HCT116 (cell line): ENCODE measurements at regions not wholly inside any gene's neighbourhood (a gene's known extent, or its start where the extent isn't known, plus 50 kb on each side); places are given as distances from the start of the nearest gene placed in this dataset.

Experiments used
- ATAC-seq: fragments of 200-7000 bp; cut with Tn5 transposase; 2 replicates; pipeline ENCODE4 v1.9.1; 2020; ENCODE audit warnings: mild to moderate bottlenecking, moderate library complexity
- BruUV-seq: library from RNA; stranded (reverse); fragments of 400-500 nt; replicated peaks from 2 replicates; lab custom pipeline; 2021; lab: Mats Ljungman, UMichigan
- CTCF ChIA-PET: fragments of 300-600 bp; sonication (Branson Sonifier 250); formaldehyde crosslinking; loops from one replicate; lab custom pipeline; 2021; ENCODE audit warnings: antibody characterized with exemption; lab: Charles Lee
- POLR2A ChIA-PET: fragments of 300-600, 350-600 bp; sonication (Branson Sonifier 250); formaldehyde crosslinking; loops from one replicate; lab custom pipeline; 2021; ENCODE audit warnings: antibody characterized with exemption; lab: Charles Lee
- RAD21 ChIA-PET, 2 experiments: fragments of 300-600 bp; sonication (Branson Sonifier 250); formaldehyde crosslinking; loops; one replicate each; lab custom pipeline; 2023; ENCODE audit warnings: low total read pairs in 2 of 2; ENCODE audit not compliant: uncharacterized antibody in 2 of 2, unreplicated experiment in 2 of 2, low non-redundant PET in 1 of 2; lab: Charles Lee
- DNase-seq: peaks from one replicate; pipeline ENCODE4 v3.0.0-alpha.2; 2010; ENCODE audit warnings: low read depth, low spot score
- H2AFZ ChIP-seq: fragments of 200-600 bp; shearing (Covaris generic), sonication (generic); 2 replicates; pipeline ENCODE4 v1.6.1; 2017; ENCODE audit warnings: low read depth, mixed run types, mixed read lengths, antibody characterized with exemption, low read length; ENCODE audit not compliant: poor library complexity, severe bottlenecking
- H3K27ac ChIP-seq: 2 replicates; pipeline ENCODE4 v1.5.1; 2012; ENCODE audit warnings: low read depth, low read length
- H3K27me3 ChIP-seq: fragments of 200-600 bp; sonication (generic); 2 replicates; pipeline ENCODE4 v1.6.1; 2016; ENCODE audit warnings: mixed run types, low read length, mixed read lengths; ENCODE audit not compliant: insufficient read depth
- H3K36me3 ChIP-seq, 2 experiments: fragments of 200-500 bp in 1 of 2; fragments of 200-600 bp in 1 of 2; sonication (Bioruptor generic) in 1 of 2; sonication (generic) in 1 of 2; 2 replicates each; pipeline versions ENCODE4 v1.5.1 to v1.6.1; 2014 to 2016; ENCODE audit warnings: low read length in 2 of 2, inconsistent platforms in 1 of 2, mixed read lengths in 1 of 2, mixed run types in 1 of 2; ENCODE audit not compliant: insufficient read depth in 2 of 2, control insufficient read depth in 1 of 2
- H3K4me1 ChIP-seq, 2 experiments: fragments of 200-600 bp in 1 of 2; sonication (generic) in 1 of 2; 2 replicates each; pipeline versions ENCODE4 v1.5.1 to v1.6.1; 2012 to 2017; ENCODE audit warnings: low read length in 2 of 2, inconsistent platforms in 1 of 2, mild to moderate bottlenecking in 1 of 2, mixed read lengths in 1 of 2, mixed run types in 1 of 2, moderate library complexity in 1 of 2; ENCODE audit not compliant: insufficient read depth in 2 of 2, control insufficient read depth in 1 of 2
- H3K4me2 ChIP-seq: fragments of 200-600 bp; sonication (generic); 2 replicates; pipeline ENCODE4 v1.6.1; 2017; ENCODE audit warnings: mixed run types, low read length, mixed read lengths
- H3K4me3 ChIP-seq, 2 experiments: fragments of 200-600 bp in 1 of 2; sonication (generic) in 1 of 2; replicated peaks in 1 of 2; 2 replicates each; pipeline ENCODE4 v1.5.1; 2011 to 2016; ENCODE audit warnings: low read length in 2 of 2, control low read depth in 1 of 2, low read depth in 1 of 2, mild to moderate bottlenecking in 1 of 2, mixed read lengths in 1 of 2, mixed run types in 1 of 2
- H3K79me2 ChIP-seq: fragments of 200-600 bp; sonication (generic); 2 replicates; pipeline ENCODE4 v1.6.1; 2017; ENCODE audit warnings: mild to moderate bottlenecking, mixed run types, low read length, moderate library complexity, mixed read lengths; ENCODE audit not compliant: insufficient read depth
- H3K9ac ChIP-seq: fragments of 200-600 bp; sonication (generic); 2 replicates; pipeline ENCODE4 v1.6.1; 2016; ENCODE audit warnings: low read length, mixed read lengths
- H3K9me2 ChIP-seq: fragments of 200-600 bp; sonication (generic), shearing (Covaris generic); 2 replicates; pipeline ENCODE4 v1.6.1; 2017; ENCODE audit warnings: mixed run types, mild to moderate bottlenecking, moderate library complexity; ENCODE audit not compliant: insufficient read depth
- H3K9me3 ChIP-seq, 2 experiments: fragments of 200-500 bp in 1 of 2; fragments of 200-600 bp in 1 of 2; sonication (Bioruptor generic) in 1 of 2; sonication (generic) in 1 of 2; 2 replicates each; pipeline ENCODE4 v1.6.1; 2014 to 2017; ENCODE audit warnings: low read length in 2 of 2, mixed read lengths in 2 of 2, inconsistent platforms in 1 of 2, low read depth in 1 of 2, mild to moderate bottlenecking in 1 of 2, mixed run types in 1 of 2, moderate library complexity in 1 of 2; ENCODE audit not compliant: control insufficient read depth in 1 of 2, insufficient read depth in 1 of 2
- H4K20me1 ChIP-seq: fragments of 200-600 bp; sonication (generic), shearing (Covaris generic); 2 replicates; pipeline ENCODE4 v1.6.1; 2017; ENCODE audit warnings: mixed run types, mild to moderate bottlenecking, moderate library complexity; ENCODE audit not compliant: insufficient read depth
- CBX3 ChIP-seq: IDR thresholded peaks from 2 replicates; pipeline ENCODE4 v1.6.1; 2012; ENCODE audit warnings: low read depth
- ELF1 ChIP-seq: IDR thresholded peaks from 2 replicates; pipeline ENCODE4 v1.6.1; 2012; ENCODE audit warnings: low read depth, borderline replicate concordance
- EZH2phosphoT487 ChIP-seq: fragments of 200-600 bp; IDR thresholded peaks from 2 replicates; pipeline ENCODE4 v1.6.1; 2018; ENCODE audit warnings: antibody characterized with exemption, borderline replicate concordance
- FOSL1 ChIP-seq: IDR thresholded peaks from 2 replicates; pipeline ENCODE4 v1.6.1; 2012; ENCODE audit warnings: low read depth
- JUND ChIP-seq: IDR thresholded peaks from 2 replicates; pipeline ENCODE4 v1.6.1; 2012
- POLR2A ChIP-seq: IDR thresholded peaks from 2 replicates; pipeline ENCODE4 v1.7.0; 2011; ENCODE audit warnings: borderline replicate concordance; ENCODE audit not compliant: insufficient read depth, insufficient read length; ENCODE audit errors: extremely low read depth
- POLR2AphosphoS5 ChIP-seq: IDR thresholded peaks from 2 replicates; pipeline ENCODE4 v1.6.1; 2011; ENCODE audit warnings: mild to moderate bottlenecking, low read depth, low read length, moderate library complexity
- RAD21 ChIP-seq: IDR thresholded peaks from 2 replicates; pipeline ENCODE4 v1.6.1; 2012; ENCODE audit warnings: low read depth, mild to moderate bottlenecking
- SIN3A ChIP-seq: IDR thresholded peaks from 2 replicates; pipeline ENCODE4 v1.6.1; 2012; ENCODE audit warnings: low read depth
- SP1 ChIP-seq: IDR thresholded peaks from 2 replicates; pipeline ENCODE4 v1.6.1; 2012; ENCODE audit warnings: low read depth
- SRF ChIP-seq: IDR thresholded peaks from 2 replicates; pipeline ENCODE4 v1.6.1; 2012; ENCODE audit warnings: low read depth
- YY1 ChIP-seq: IDR thresholded peaks from 2 replicates; pipeline ENCODE4 v1.6.1; 2011; ENCODE audit warnings: low read length, low read depth, moderate library complexity, mild to moderate bottlenecking; ENCODE audit not compliant: insufficient replicate concordance; ENCODE audit errors: extremely low read depth
- ZBTB33 ChIP-seq: IDR thresholded peaks from 2 replicates; pipeline ENCODE4 v1.6.1; 2011; ENCODE audit warnings: mild to moderate bottlenecking, low read length, moderate library complexity; ENCODE audit not compliant: insufficient replicate concordance; ENCODE audit errors: extremely low read depth
- ZFX ChIP-seq: fragments of 450-650 bp; IDR thresholded peaks from 2 replicates; pipeline ENCODE4 v1.6.1; 2017
- ZNF274 ChIP-seq: fragments of 200-500 bp; sonication (Bioruptor generic); IDR thresholded peaks from 2 replicates; pipeline ENCODE4 v1.6.1; 2014; ENCODE audit warnings: mild to moderate bottlenecking, low read depth, low read length, inconsistent platforms
- intact Hi-C: fragments of 100-400 bp; cut with micrococcal nuclease; formaldehyde crosslinking; loops from 2 replicates; pipeline ENCODE4 v1.10.0; 2022
- TF ChIP-seq, protein P1 (sequence below), 3 experiments: fragments of 200-600 bp in 1 of 3; sonication (generic) in 1 of 3; IDR thresholded peaks in 2 of 3; conservative IDR thresholded peaks in 1 of 3; 2 replicates each; pipeline ENCODE4 v1.5.1; 2012 to 2017; ENCODE audit warnings: low read depth in 2 of 3, low read length in 2 of 3, antibody characterized with exemption in 1 of 3, borderline replicate concordance in 1 of 3, control low read depth in 1 of 3, mild to moderate bottlenecking in 1 of 3, mixed read lengths in 1 of 3, mixed run types in 1 of 3, moderate library complexity in 1 of 3; ENCODE audit not compliant: insufficient read depth in 1 of 3
- TF ChIP-seq, protein P2 (sequence below): IDR thresholded peaks from 2 replicates; pipeline ENCODE4 v1.6.1; 2012

DNA sequence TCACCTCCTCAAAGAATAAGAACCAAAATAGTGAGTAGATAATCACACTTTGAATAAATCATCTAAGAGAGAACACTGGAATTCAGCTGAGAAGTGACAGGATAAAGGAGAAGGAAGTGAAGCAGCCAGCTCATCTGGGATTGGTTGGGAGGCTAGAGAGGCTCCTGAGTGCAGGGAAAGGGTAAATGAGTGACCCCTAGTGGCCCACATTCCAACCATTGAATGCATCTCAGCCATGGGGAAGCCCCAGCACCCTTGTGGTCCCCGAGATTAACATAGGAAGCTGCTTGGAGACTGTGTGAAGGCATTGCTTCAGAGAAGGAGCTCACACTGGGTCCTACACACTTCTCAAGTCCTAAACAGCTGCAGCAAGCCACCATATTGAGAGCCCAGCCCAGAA lies 82.3 kb downstream of the JRKL start (continued):
- TF ChIP-seq, protein P1, sequence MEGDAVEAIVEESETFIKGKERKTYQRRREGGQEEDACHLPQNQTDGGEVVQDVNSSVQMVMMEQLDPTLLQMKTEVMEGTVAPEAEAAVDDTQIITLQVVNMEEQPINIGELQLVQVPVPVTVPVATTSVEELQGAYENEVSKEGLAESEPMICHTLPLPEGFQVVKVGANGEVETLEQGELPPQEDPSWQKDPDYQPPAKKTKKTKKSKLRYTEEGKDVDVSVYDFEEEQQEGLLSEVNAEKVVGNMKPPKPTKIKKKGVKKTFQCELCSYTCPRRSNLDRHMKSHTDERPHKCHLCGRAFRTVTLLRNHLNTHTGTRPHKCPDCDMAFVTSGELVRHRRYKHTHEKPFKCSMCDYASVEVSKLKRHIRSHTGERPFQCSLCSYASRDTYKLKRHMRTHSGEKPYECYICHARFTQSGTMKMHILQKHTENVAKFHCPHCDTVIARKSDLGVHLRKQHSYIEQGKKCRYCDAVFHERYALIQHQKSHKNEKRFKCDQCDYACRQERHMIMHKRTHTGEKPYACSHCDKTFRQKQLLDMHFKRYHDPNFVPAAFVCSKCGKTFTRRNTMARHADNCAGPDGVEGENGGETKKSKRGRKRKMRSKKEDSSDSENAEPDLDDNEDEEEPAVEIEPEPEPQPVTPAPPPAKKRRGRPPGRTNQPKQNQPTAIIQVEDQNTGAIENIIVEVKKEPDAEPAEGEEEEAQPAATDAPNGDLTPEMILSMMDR (IDR thresholded peaks at IDR 0.05 in 2 of 3, conservative IDR thresholded peaks at IDR 0.05 in 1 of 3; ENCODE audit: borderline replicate concordance in 1 of 3, insufficient read depth in 1 of 3, low read depth in 2 of 3, low read length in 2 of 3): no peak
- no peak for TF ChIP-seq ZBTB33
- TF ChIP-seq POLR2A: no peak
- no peak for TF ChIP-seq ZFX
- TF ChIP-seq JUND: no peak
- TF ChIP-seq ELF1: no peak
- TF ChIP-seq, all 23 proteins: peak for 0

- Histone ChIP-seq H3K4me1 (no peaks in the 10 kb centered on the region), H2AFZ (no peak overlapping the region), H3K9ac (no peak overlapping the region), H3K27me3 (no peaks in the 10 kb centered on the region), H3K9me3 (no peaks in the 10 kb centered on the region), H3K36me3 (no peaks in the 10 kb centered on the region), H3K27ac (no peak overlapping the region), H3K4me2 (no peak overlapping the region), H3K9me2 (no peaks in the 10 kb centered on the region; the same call in 1 of the 2 replicates), H4K20me1 (no peaks in the 10 kb centered on the region), H3K79me2 (no peaks in the 10 kb centered on the region), H3K4me3 (no peak overlapping the region)
- DNase-seq (no peak), ATAC-seq (no peak)
- ChIA-PET POLR2A (no interaction called here), CTCF (interaction anchor here (1.5 kb wide), 1 partner anchor 10 kb away, joined by 5 read pairs; no protein-coding TSS in a partner anchor), RAD21 (no interaction called here)
- intact Hi-C loops: no loop called here
- no TSS peak for BruUV-seq
- TF ChIP-seq, protein P1 (IDR thresholded peaks at IDR 0.05 in 2 of 3, conservative IDR thresholded peaks at IDR 0.05 in 1 of 3; ENCODE audit: borderline replicate concordance in 1 of 3, insufficient read depth in 1 of 3, low read depth in 2 of 3, low read length in 2 of 3): no peak
- TF ChIP-seq SIN3A: no peak
- no peak for TF ChIP-seq POLR2AphosphoS5
- no peak for TF ChIP-seq FOSL1
- TF ChIP-seq SRF: no peak
- no peak for TF ChIP-seq EZH2phosphoT487
- no peak for TF ChIP-seq POLR2A
- TF ChIP-seq SP1: no peak
- TF ChIP-seq YY1: no peak
- TF ChIP-seq, protein P2, sequence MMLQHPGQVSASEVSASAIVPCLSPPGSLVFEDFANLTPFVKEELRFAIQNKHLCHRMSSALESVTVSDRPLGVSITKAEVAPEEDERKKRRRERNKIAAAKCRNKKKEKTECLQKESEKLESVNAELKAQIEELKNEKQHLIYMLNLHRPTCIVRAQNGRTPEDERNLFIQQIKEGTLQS: no peak
- no peak for TF ChIP-seq CBX3
- TF ChIP-seq RAD21: no peak
- TF ChIP-seq ZBTB33: no peak
- TF ChIP-seq ZFX: no peak
- no peak for TF ChIP-seq ZNF274
Measured at GRCh38 chr11:96474263-96474662, 84.5 kb downstream of the JRKL start.
